ENCODE measurements at regions not wholly inside any gene's neighbourhood (a gene's known extent, or its start where the extent isn't known, plus 50 kb on each side); places are given as distances from the start of the nearest gene placed in this dataset.

DNA sequence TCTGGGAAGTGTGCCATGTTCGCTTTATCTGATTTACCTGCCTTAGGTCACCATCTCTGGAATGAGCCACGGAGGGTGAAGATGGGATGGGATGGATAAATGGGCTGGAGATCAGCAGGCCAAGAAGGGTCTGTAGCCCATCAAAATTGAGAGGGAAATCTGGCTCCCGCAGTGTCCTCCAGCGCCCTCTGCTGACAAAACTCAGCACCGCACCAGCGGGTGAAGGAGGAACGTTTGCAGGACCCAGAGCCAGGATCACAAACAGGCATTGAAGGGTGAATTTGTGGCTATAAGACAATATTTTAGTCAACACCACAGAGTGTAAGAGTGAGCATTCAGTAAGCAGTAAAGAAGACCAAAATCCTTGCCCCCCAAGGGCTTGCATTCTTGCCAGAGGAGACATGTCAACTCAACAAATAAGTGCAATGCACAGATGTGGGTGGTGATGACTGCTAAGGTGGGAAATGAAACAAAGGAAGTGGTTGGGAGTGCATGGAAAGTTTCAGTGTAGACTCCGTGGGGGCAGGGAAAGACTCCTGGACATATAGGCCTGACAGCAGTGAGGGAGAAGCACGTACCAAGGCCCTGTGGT lies 124.4 kb downstream of the TENT4A start:
- Histone ChIP-seq H3K79me1 (ENCODE audit: insufficient read depth, low read depth, low read length, poor library complexity, severe bottlenecking) (no peaks in the 10 kb centered on the region), H3K56ac (ENCODE audit: insufficient read length, low read depth, low read length) (no peak overlapping the region), H3K79me2 (ENCODE audit: insufficient read depth, low read length) (no peaks in the 10 kb centered on the region), H2AFZ (ENCODE audit: low read length) (no peak overlapping the region), H3K9me3 (ENCODE audit: control insufficient read depth, low read depth, low read length) (peaks cover 16% of the 10 kb centered on the region), H4K91ac (ENCODE audit: insufficient read length, low read depth, low read length) (no peak overlapping the region), H3K14ac (ENCODE audit: insufficient read depth, low read length) (no peak overlapping the region), H2BK15ac (ENCODE audit: low read depth, low read length) (no peak overlapping the region), H4K20me1 (ENCODE audit: control insufficient read depth, insufficient read depth, insufficient read length) (no peaks in the 10 kb centered on the region), H3K9ac (ENCODE audit: extremely low read depth, insufficient read length, low read length) (no peak overlapping the region), H2BK12ac (ENCODE audit: insufficient read length, low read depth, low read length) (no peak overlapping the region), H3K23me2 (ENCODE audit: insufficient read length, low read depth, low read length, poor library complexity, severe bottlenecking) (no peaks in the 10 kb centered on the region), H4K5ac (ENCODE audit: insufficient read length, low read depth, low read length) (no peak overlapping the region), H3K4ac (ENCODE audit: low read depth, low read length) (no peak overlapping the region), H3K4me1 (ENCODE audit: insufficient read depth, low read length) (no peaks in the 10 kb centered on the region), H3K27ac (ENCODE audit: insufficient read length, low read depth, low read length) (no peak overlapping the region), H3K18ac (ENCODE audit: insufficient read length, low read depth, low read length) (no peak overlapping the region), H3K23ac (ENCODE audit: insufficient read length, low read depth, low read length) (no peak overlapping the region), H2BK20ac (ENCODE audit: low read depth, low read length, poor library complexity, severe bottlenecking) (no peak overlapping the region), H3K27me3 (ENCODE audit: insufficient read depth, low read length) (no peaks in the 10 kb centered on the region), H2BK120ac (ENCODE audit: low read depth, low read length, poor library complexity, severe bottlenecking) (no peak overlapping the region), H2BK5ac (ENCODE audit: insufficient read length, low read length) (no peak overlapping the region), H3K4me2 (ENCODE audit: insufficient read depth, insufficient read length, low read length) (no peak overlapping the region), H2AK5ac (ENCODE audit: insufficient read length, low read length) (no peak overlapping the region), H3T11ph (ENCODE audit: low read length) (no peak overlapping the region), H4K8ac (replicated peaks; ENCODE audit: insufficient read length, low read depth, low read length) (no peak overlapping the region)
- H3K4me1 Mint-ChIP-seq, result peaks cover 4 to 5% of the 10 kb centered on the region in 2 experiments; a peak in 3 of 4 replicates
- peaks cover 15 to 20% of the 10 kb centered on the region in 2 experiments for H3K9me3 Mint-ChIP-seq
- no peak overlapping the region for H3K4me3 Mint-ChIP-seq
- H3K36me3 Mint-ChIP-seq (ENCODE audit: insufficient read depth in 1 of 3, low read depth in 3 of 3), result peaks cover 6 to 15% (median 11%) of the 10 kb centered on the region in 3 experiments; a peak in 6 of 7 replicates
- peaks cover 3% of the 10 kb centered on the region; the same call in 1 of the 2 replicates for H3K27me3 Mint-ChIP-seq (ENCODE audit: low read depth)
- H3K27ac Mint-ChIP-seq, result no peak overlapping the region; a peak in 1 of 7 replicates
- WGBS (ENCODE audit: extremely low coverage, insufficient read length, low lambda C conversion rate), result no CpG with 5 or more reads among the region's 9 CpGs
- TF ChIP-seq, protein P1, sequence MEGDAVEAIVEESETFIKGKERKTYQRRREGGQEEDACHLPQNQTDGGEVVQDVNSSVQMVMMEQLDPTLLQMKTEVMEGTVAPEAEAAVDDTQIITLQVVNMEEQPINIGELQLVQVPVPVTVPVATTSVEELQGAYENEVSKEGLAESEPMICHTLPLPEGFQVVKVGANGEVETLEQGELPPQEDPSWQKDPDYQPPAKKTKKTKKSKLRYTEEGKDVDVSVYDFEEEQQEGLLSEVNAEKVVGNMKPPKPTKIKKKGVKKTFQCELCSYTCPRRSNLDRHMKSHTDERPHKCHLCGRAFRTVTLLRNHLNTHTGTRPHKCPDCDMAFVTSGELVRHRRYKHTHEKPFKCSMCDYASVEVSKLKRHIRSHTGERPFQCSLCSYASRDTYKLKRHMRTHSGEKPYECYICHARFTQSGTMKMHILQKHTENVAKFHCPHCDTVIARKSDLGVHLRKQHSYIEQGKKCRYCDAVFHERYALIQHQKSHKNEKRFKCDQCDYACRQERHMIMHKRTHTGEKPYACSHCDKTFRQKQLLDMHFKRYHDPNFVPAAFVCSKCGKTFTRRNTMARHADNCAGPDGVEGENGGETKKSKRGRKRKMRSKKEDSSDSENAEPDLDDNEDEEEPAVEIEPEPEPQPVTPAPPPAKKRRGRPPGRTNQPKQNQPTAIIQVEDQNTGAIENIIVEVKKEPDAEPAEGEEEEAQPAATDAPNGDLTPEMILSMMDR (conservative IDR thresholded peaks at IDR 0.05), result peak; percentile 77
- no peak for DNase-seq

All from H9 (cell line).